ENCODE measurements at regions not wholly inside any gene's neighbourhood (a gene's known extent, or its start where the extent isn't known, plus 50 kb on each side); places are given as distances from the start of the nearest gene placed in this dataset.

DNA sequence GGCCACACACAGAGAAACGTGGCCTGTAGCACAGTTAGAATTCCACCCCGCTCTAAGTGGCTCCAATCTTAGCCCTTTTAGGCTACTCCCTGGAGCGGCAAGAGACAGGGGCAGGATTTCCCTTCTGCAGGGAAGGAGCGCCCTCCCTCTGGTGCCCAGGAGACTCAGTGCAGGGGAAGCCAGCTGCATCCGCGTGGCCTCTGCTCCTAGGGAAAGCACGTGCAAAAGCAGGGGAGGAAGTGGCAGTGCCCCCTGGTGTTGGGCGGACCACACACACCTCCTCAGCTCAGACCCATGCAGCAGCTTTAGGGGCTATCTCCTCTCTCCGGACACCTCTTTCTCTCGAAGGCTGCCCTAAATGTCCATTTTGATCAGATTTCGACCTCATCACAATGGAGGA is 50.0 kb downstream of the SPRING1 start:
- ChIA-PET CTCF (interaction anchor here (0.6 kb wide), 1 partner anchor 39 kb away, joined by 3 read pairs; no protein-coding TSS in a partner anchor), POLR2A (no interaction called here)
- peak; percentile 38 for TF ChIP-seq CTCF (IDR thresholded peaks at IDR 0.05; ENCODE audit: low read depth, low read length)
- no peak overlapping the region for H3K4me3 ChIP-seq (ENCODE audit: low read depth, low read length)
- DNase-seq (ENCODE audit: low read depth, low spot score) = no peak
- peaks cover 29% of the 10 kb centered on the region for H3K27me3 ChIP-seq (ENCODE audit: control insufficient read depth, insufficient read depth, low read length)
- no peak overlapping the region for H3K27ac ChIP-seq (ENCODE audit: low read depth, low read length)
- no peaks in the 10 kb centered on the region for H3K9me3 ChIP-seq (ENCODE audit: control insufficient read depth, insufficient read depth, low read length)

GRCh38 chr12:116684891-116685290 is 53.0 kb downstream of the SPRING1 start:
- CTCF ChIA-PET = interaction anchor here (1.7 kb wide), 1 partner anchor 19 kb away, joined by 4 read pairs; no protein-coding TSS in a partner anchor
- POLR2A ChIA-PET = interaction anchor here (0.6 kb wide), 1 partner anchor 125 kb away, joined by 5 read pairs; no protein-coding TSS in a partner anchor

DNA sequence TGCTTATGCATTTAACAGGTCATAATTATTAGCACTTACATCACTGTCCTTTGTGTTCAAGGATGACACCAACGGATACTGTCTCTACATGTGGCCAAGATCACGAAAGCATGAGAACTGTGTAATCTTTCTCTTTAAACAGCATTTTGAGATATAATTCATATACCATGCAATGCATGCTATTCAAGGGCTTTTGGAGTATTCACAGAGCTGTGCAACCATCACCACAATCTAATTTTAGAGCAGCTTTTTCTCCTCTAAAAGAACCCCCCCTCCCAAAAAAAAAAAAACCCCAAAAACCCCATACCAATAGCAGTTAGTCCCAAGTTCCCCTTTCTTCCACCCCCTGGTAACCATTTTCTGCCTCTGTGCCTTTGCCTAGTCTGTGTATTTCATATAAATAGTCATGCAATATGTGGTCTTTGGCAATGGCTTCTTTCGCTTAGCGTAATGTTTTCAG is 60.6 kb downstream of the SPRING1 start:
- DNase-seq (ENCODE audit: low read depth, low spot score) = no peak
- no peak for TF ChIP-seq CTCF (IDR thresholded peaks at IDR 0.05; ENCODE audit: low read depth, low read length)
- no peaks in the 10 kb centered on the region for H3K9me3 ChIP-seq (ENCODE audit: control insufficient read depth, insufficient read depth, low read length)
- no peak overlapping the region for H3K27ac ChIP-seq (ENCODE audit: low read depth, low read length)
- no peak overlapping the region for H3K4me3 ChIP-seq (ENCODE audit: low read depth, low read length)
- CTCF ChIA-PET = interaction anchor here (0.9 to 1.1 kb wide), 2 partner anchors 13 to 26 kb away, joined by 3 read pairs; no protein-coding TSS in a partner anchor
- POLR2A ChIA-PET = no interaction called here
- H3K27me3 ChIP-seq (ENCODE audit: control insufficient read depth, insufficient read depth, low read length) = no peaks in the 10 kb centered on the region

More at GRCh38 chr12:116684891-116685290, 53.0 kb downstream of the SPRING1 start:
- H3K4me3 ChIP-seq (ENCODE audit: low read depth, low read length) = no peak overlapping the region
- peaks cover 11% of the 10 kb centered on the region for H3K27me3 ChIP-seq (ENCODE audit: control insufficient read depth, insufficient read depth, low read length)
- no peak overlapping the region for H3K27ac ChIP-seq (ENCODE audit: low read depth, low read length)
- no peaks in the 10 kb centered on the region for H3K9me3 ChIP-seq (ENCODE audit: control insufficient read depth, insufficient read depth, low read length)
- no peak for DNase-seq (ENCODE audit: low read depth, low spot score)
- TF ChIP-seq CTCF (IDR thresholded peaks at IDR 0.05; ENCODE audit: low read depth, low read length) = no peak

DNA sequence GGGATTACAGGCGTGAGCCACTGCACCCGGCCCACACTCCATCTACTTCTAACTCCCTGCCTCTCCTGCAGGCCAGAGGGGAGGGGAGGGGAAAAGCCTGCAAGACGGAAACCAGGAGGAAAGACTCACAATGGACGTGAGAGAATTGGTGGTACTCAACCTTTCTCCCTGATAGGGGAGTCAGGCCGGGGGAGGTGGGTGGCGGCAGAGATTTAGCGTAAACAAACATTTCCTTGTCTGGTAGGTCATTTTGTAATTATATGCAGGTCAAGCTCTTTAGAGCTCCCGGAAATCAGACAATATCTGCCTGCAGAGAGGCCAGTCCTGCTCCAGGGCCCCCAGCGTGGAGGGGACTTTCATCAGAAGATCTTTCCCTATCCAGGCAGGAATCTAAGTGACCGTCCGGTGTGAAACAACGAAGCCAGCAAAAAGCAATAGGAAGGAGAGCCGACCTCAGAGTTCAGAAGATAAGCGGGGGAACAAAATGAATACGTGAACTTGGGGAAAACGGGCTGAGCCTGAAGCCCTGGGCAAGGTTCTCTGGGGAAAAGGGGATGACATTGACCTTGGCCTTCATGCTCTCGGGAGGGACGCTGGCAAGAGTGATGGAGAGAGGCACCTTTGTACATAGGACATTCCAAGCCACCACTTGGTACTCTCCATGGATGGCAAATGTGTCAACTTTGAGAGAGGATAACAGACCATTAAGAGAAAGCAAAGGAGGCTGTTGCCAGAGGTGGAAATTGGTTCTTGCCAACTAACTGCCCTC is 62.3 kb downstream of the SPRING1 start:
- CTCF ChIA-PET = no interaction called here
- Histone ChIP-seq H3K4me3 (ENCODE audit: low read depth, low read length) (no peak overlapping the region), H3K9me3 (ENCODE audit: control insufficient read depth, insufficient read depth, low read length) (no peaks in the 10 kb centered on the region), H3K27me3 (ENCODE audit: control insufficient read depth, insufficient read depth, low read length) (no peaks in the 10 kb centered on the region), H3K27ac (ENCODE audit: low read depth, low read length) (no peak overlapping the region)
- POLR2A ChIA-PET = interaction anchor here (0.7 kb wide), 1 partner anchor 230 kb away, joined by 3 read pairs; no protein-coding TSS in a partner anchor
- no peak for TF ChIP-seq CTCF (IDR thresholded peaks at IDR 0.05; ENCODE audit: low read depth, low read length)
- DNase-seq (ENCODE audit: low read depth, low spot score) = no peak

GRCh38 chr12:116674643-116675183 is 63.2 kb downstream of the SPRING1 start:
- H3K27me3 ChIP-seq (ENCODE audit: control insufficient read depth, insufficient read depth, low read length) = peaks cover 3% of the 10 kb centered on the region
- ChIA-PET CTCF (no interaction called here), POLR2A (interaction anchor here (0.7 kb wide), 1 partner anchor 231 kb away, joined by 3 read pairs; no protein-coding TSS in a partner anchor)
- no peaks in the 10 kb centered on the region for H3K9me3 ChIP-seq (ENCODE audit: control insufficient read depth, insufficient read depth, low read length)
- no peak for TF ChIP-seq CTCF (IDR thresholded peaks at IDR 0.05; ENCODE audit: low read depth, low read length)
- no peak for DNase-seq (ENCODE audit: low read depth, low spot score)
- H3K4me3 ChIP-seq (ENCODE audit: low read depth, low read length) = no peak overlapping the region
- H3K27ac ChIP-seq (ENCODE audit: low read depth, low read length) = no peak overlapping the region
